Endothelial cell of umbilical vein (primary cell): ENCODE measurements at regions not wholly inside any gene's neighbourhood (a gene's known extent, or its start where the extent isn't known, plus 50 kb on each side); places are given as distances from the start of the nearest gene placed in this dataset.

Experiments used
- BruUV-seq: library from RNA; stranded (reverse); fragments of 400-500 nt; replicated peaks from 2 replicates; lab custom pipeline; 2021; lab: Mats Ljungman, UMichigan
- CTCF ChIA-PET: fragments of 300-600, 350-600 bp; sonication (Branson Sonifier 250); formaldehyde crosslinking; loops from one replicate; lab custom pipeline; 2021; ENCODE audit warnings: antibody characterized with exemption, inconsistent platforms; lab: Charles Lee
- POLR2A ChIA-PET: fragments of 300-600, 350-600 bp; sonication (Branson Sonifier 250); formaldehyde crosslinking; loops from one replicate; lab custom pipeline; 2021; ENCODE audit warnings: antibody characterized with exemption, inconsistent platforms; lab: Charles Lee
- DNase-seq: peaks from one replicate; pipeline ENCODE4 v3.0.0-alpha.2; 2011; ENCODE audit warnings: low read depth, low spot score
- FAIRE-seq: peaks from 2 replicates; lab custom pipeline; 2011; peaks lifted over from hg19 to GRCh38; lab: Jason Lieb, UNC
- H2AFZ ChIP-seq: 2 replicates; pipeline ENCODE4 v1.6.0; 2012; ENCODE audit warnings: low read depth, low read length, control low read depth, inconsistent platforms
- H3K27ac ChIP-seq: 2 replicates; pipeline ENCODE4 v1.5.1; 2011; ENCODE audit warnings: low read depth, mild to moderate bottlenecking, control low read depth, low read length, moderate library complexity; ENCODE audit not compliant: insufficient read depth
- H3K27me3 ChIP-seq, 2 experiments: 2 replicates each; pipeline versions ENCODE4 v1.6.0 to v1.6.1; 2011; ENCODE audit warnings: low read length in 2 of 2, mixed read lengths in 1 of 2; ENCODE audit not compliant: control insufficient read depth in 2 of 2, insufficient read depth in 2 of 2
- H3K36me3 ChIP-seq, 2 experiments: 2 replicates in 1 of 2; 3 replicates in 1 of 2; pipeline ENCODE4 v1.5.1; 2011; ENCODE audit warnings: low read length in 2 of 2, mild to moderate bottlenecking in 1 of 2, moderate library complexity in 1 of 2; ENCODE audit not compliant: control insufficient read depth in 2 of 2, insufficient read depth in 2 of 2; ENCODE audit errors: extremely low read depth in 1 of 2
- H3K4me1 ChIP-seq: 3 replicates; pipeline ENCODE4 v1.5.1; 2011; ENCODE audit warnings: mild to moderate bottlenecking, low read length; ENCODE audit not compliant: control insufficient read depth, insufficient read depth; ENCODE audit errors: extremely low read depth
- H3K4me2 ChIP-seq: 2 replicates; pipeline ENCODE4 v1.6.1; 2011; ENCODE audit warnings: low read length, control low read depth, mixed read lengths; ENCODE audit not compliant: insufficient read depth
- H3K4me3 ChIP-seq, 3 experiments: fragments of 200-600 bp in 1 of 3; sonication (generic), shearing (Covaris generic) in 1 of 3; replicated peaks in 1 of 3; 2 replicates each; pipeline ENCODE4 v1.5.1; 2011 to 2016; ENCODE audit warnings: control low read depth in 3 of 3, low read length in 3 of 3, mild to moderate bottlenecking in 2 of 3, inconsistent platforms in 1 of 3, low read depth in 1 of 3, moderate library complexity in 1 of 3; ENCODE audit not compliant: insufficient read depth in 1 of 3
- H3K79me2 ChIP-seq: 2 replicates; pipeline ENCODE4 v1.6.0; 2012; ENCODE audit warnings: low read length, inconsistent platforms; ENCODE audit not compliant: control insufficient read depth, insufficient read depth
- H3K9ac ChIP-seq: replicated peaks from 2 replicates; pipeline ENCODE3; 2011; ENCODE audit warnings: low read length, control low read depth; ENCODE audit not compliant: insufficient read depth; ENCODE audit errors: extremely low read depth
- H3K9me1 ChIP-seq: replicated peaks from 3 replicates; pipeline ENCODE4 v1.6.0; 2011; ENCODE audit warnings: mild to moderate bottlenecking, low read length; ENCODE audit not compliant: control insufficient read depth, insufficient read depth; ENCODE audit errors: extremely low read depth
- H3K9me3 ChIP-seq: replicated peaks from 2 replicates; pipeline ENCODE4 v1.5.1; 2012; ENCODE audit warnings: low read length, inconsistent platforms; ENCODE audit not compliant: control insufficient read depth, insufficient read depth
- H4K20me1 ChIP-seq: replicated peaks from 2 replicates; pipeline ENCODE3; 2011; ENCODE audit warnings: mild to moderate bottlenecking, low read length; ENCODE audit not compliant: control insufficient read depth, insufficient read depth; ENCODE audit errors: extremely low read depth
- CTCF ChIP-seq, 2 donors: IDR thresholded peaks; 1 replicate in 1 of 2; 2 replicates in 1 of 2; pipeline ENCODE4 v1.5.1; 2011; ENCODE audit warnings: low read length in 2 of 2, mild to moderate bottlenecking in 2 of 2, moderate library complexity in 2 of 2, control low read depth in 1 of 2, inconsistent platforms in 1 of 2, low read depth in 1 of 2; ENCODE audit not compliant: insufficient read depth in 1 of 2; ENCODE audit errors: extremely low read depth in 1 of 2
- EZH2 ChIP-seq: IDR thresholded peaks from 2 replicates; pipeline ENCODE4 v1.6.1; 2012; ENCODE audit warnings: borderline replicate concordance, low read depth, mild to moderate bottlenecking, moderate library complexity, low read length, inconsistent platforms; ENCODE audit not compliant: severe bottlenecking
- FOS ChIP-seq: IDR thresholded peaks from 2 replicates; pipeline ENCODE4 v1.6.1; 2011; ENCODE audit warnings: mild to moderate bottlenecking, low read length, moderate library complexity, borderline replicate concordance; ENCODE audit not compliant: insufficient read depth
- JUN ChIP-seq: IDR thresholded peaks from 2 replicates; pipeline ENCODE4 v1.6.1; 2011; ENCODE audit warnings: borderline replicate concordance, low read depth; ENCODE audit not compliant: insufficient read length, insufficient read depth
- MAX ChIP-seq: IDR thresholded peaks from 2 replicates; pipeline ENCODE4 v1.6.1; 2011; ENCODE audit not compliant: insufficient read depth, insufficient read length
- MYC ChIP-seq: IDR thresholded peaks from one replicate; pipeline ENCODE4 v1.6.1; 2011; ENCODE audit warnings: mild to moderate bottlenecking, low read depth, low read length
- POLR2A ChIP-seq: IDR thresholded peaks from 2 replicates; pipeline ENCODE4 v1.6.1; 2012; ENCODE audit warnings: low read depth, mild to moderate bottlenecking, control low read depth, low read length
- POLR2AphosphoS5 ChIP-seq: IDR thresholded peaks from 2 replicates; pipeline ENCODE4 v1.6.1; 2012; ENCODE audit warnings: low read depth, mild to moderate bottlenecking, control low read depth, low read length, moderate library complexity; ENCODE audit not compliant: insufficient read depth
- dilution Hi-C: fragments of 300-500 bp; cut with MboI; formaldehyde crosslinking; loops from one replicate; pipeline ENCODE4 v1.15.0; 2019; ENCODE audit warnings: low sequenced_read_pairs; ENCODE audit not compliant: extremely low pct_ligation_motif_present
- intact Hi-C: fragments of 100-400 bp; cut with micrococcal nuclease; formaldehyde crosslinking; loops from one replicate; pipeline ENCODE4 v1.10.0; 2022

- POLR2A ChIA-PET, result no interaction called here
- no peak for FAIRE-seq
- Histone ChIP-seq H3K4me1 (no peaks in the 10 kb centered on the region), H2AFZ (no peak overlapping the region), H3K79me2 (no peaks in the 10 kb centered on the region), H3K9me1 (no peaks in the 10 kb centered on the region), H3K36me3 (no peaks in the 10 kb centered on the region), H3K4me3 (no peak overlapping the region), H3K9me3 (no peaks in the 10 kb centered on the region), H3K4me2 (no peak overlapping the region), H4K20me1 (no peaks in the 10 kb centered on the region), H3K9ac (no peak overlapping the region), H3K27me3 (peaks cover 4 to 15% of the 10 kb centered on the region in 2 experiments), H3K27ac (no peak overlapping the region)
- dilution Hi-C loops, result no loop called here
- no TSS peak for BruUV-seq
- CTCF ChIA-PET, result interaction anchor here (0.9 to 2.0 kb wide), 2 partner anchors 17 to 60 kb away, joined by 4 to 5 read pairs; no protein-coding TSS in a partner anchor
- no peak for DNase-seq
- TF ChIP-seq MAX (no peak), CTCF (IDR thresholded peaks at IDR 0.05; ENCODE audit: extremely low read depth in 1 of 2, insufficient read depth in 1 of 2, low read depth in 1 of 2, low read length in 2 of 2) (no peak)
- intact Hi-C loops, result no loop called here
These were observed 97.8 kb downstream of the C16orf95 start for GRCh38 chr16:87219287-87219909.

GRCh38 chr16:87221633-87222032 is 95.6 kb downstream of the C16orf95 start:
- intact Hi-C loops (no loop called here), dilution Hi-C loops (no loop called here)
- Histone ChIP-seq H3K9me3 (no peaks in the 10 kb centered on the region), H2AFZ (no peak overlapping the region), H3K4me1 (no peaks in the 10 kb centered on the region), H4K20me1 (no peaks in the 10 kb centered on the region), H3K36me3 (no peaks in the 10 kb centered on the region), H3K9ac (no peak overlapping the region), H3K4me3 (no peak overlapping the region), H3K27me3 (peaks cover 4% of the 10 kb centered on the region in 2 experiments), H3K79me2 (no peaks in the 10 kb centered on the region), H3K27ac (no peak overlapping the region), H3K4me2 (no peak overlapping the region), H3K9me1 (no peaks in the 10 kb centered on the region)
- POLR2A ChIA-PET, result no interaction called here
- FAIRE-seq (no peak), DNase-seq (no peak)
- BruUV-seq, result no TSS peak
- no peak for TF ChIP-seq EZH2
- no peak for TF ChIP-seq CTCF (IDR thresholded peaks at IDR 0.05; ENCODE audit: extremely low read depth in 1 of 2, insufficient read depth in 1 of 2, low read depth in 1 of 2, low read length in 2 of 2)
- TF ChIP-seq JUN, result no peak
- no peak for TF ChIP-seq FOS
- TF ChIP-seq MYC, result no peak
- no peak for TF ChIP-seq POLR2A
- no peak for TF ChIP-seq MAX
- TF ChIP-seq POLR2AphosphoS5, result no peak
- CTCF ChIA-PET, result no interaction called here
